GM06990 (cell line): ENCODE measurements at regions not wholly inside any gene's neighbourhood (a gene's known extent, or its start where the extent isn't known, plus 50 kb on each side); places are given as distances from the start of the nearest gene placed in this dataset.
"Not testable (repeated sequence)": the region's sequence is repeated elsewhere in the genome, so short reads cannot be mapped to it uniquely, and the experiment has no call there.

Experiments used
- DNase-seq: peaks from one replicate; pipeline ENCODE4 v3.0.0-alpha.2; 2011; ENCODE audit not compliant: insufficient read length; ENCODE audit errors: extremely low read depth
- H3K27me3 ChIP-seq: replicated peaks from 2 replicates; pipeline ENCODE4 v1.6.0; 2011; ENCODE audit warnings: low read length; ENCODE audit not compliant: control insufficient read depth, insufficient read depth
- H3K36me3 ChIP-seq: 2 replicates; pipeline ENCODE4 v1.5.1; 2011; ENCODE audit warnings: low read length; ENCODE audit not compliant: control insufficient read depth, insufficient read depth
- H3K4me3 ChIP-seq: replicated peaks from 2 replicates; pipeline ENCODE4 v1.5.1; 2011; ENCODE audit warnings: low read depth, mild to moderate bottlenecking, control low read depth, low read length
- TF ChIP-seq, protein P1 (sequence below): IDR thresholded peaks from 2 replicates; pipeline ENCODE4 v1.5.1; 2011; ENCODE audit warnings: low read length, control low read depth, mild to moderate bottlenecking, inconsistent platforms; ENCODE audit not compliant: insufficient read depth, poor library complexity, severe bottlenecking

DNA sequence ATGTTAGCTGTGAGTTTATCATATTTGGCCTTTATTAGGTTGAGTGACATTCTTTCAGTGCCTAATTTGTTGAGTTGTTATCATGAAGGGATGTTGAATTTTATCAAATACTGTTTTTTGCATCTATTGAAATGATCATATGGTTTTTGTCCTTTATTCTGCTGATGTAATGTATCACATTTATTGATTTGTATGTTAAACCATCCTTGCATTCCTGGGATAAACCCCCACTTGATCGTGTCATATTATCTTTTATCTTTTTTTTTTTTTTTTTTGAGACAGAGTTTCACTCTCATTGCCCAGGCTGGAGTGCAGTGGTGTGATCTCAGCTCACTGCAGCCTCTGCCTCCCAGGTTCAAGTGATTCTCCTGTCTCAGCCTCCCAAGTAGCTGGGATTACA, 51.9 kb upstream of the MFGE8 start:
- not testable (repeated sequence) for H3K4me3 ChIP-seq, H3K27me3 ChIP-seq, DNase-seq, H3K36me3 ChIP-seq

DNA sequence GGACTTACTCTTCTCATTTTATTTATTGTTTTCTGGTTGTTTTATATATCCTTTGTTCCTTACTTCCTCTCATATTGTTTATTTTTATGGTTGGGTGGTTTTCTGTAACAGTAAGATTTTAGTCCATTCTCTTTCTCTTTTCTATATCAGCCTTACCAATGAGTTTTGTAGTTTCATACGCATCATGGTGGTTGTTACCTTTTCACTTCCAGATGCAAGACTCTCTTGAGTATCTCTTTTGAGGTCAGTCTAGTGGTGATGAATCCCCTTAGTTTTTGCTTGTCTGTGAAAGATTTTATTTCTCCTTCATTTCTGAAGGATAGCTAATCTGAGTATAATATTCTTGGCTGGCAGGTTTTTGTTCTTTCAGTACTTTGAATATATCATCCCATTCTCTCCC, 57.1 kb upstream of the MFGE8 start:
- TF ChIP-seq, protein P1, sequence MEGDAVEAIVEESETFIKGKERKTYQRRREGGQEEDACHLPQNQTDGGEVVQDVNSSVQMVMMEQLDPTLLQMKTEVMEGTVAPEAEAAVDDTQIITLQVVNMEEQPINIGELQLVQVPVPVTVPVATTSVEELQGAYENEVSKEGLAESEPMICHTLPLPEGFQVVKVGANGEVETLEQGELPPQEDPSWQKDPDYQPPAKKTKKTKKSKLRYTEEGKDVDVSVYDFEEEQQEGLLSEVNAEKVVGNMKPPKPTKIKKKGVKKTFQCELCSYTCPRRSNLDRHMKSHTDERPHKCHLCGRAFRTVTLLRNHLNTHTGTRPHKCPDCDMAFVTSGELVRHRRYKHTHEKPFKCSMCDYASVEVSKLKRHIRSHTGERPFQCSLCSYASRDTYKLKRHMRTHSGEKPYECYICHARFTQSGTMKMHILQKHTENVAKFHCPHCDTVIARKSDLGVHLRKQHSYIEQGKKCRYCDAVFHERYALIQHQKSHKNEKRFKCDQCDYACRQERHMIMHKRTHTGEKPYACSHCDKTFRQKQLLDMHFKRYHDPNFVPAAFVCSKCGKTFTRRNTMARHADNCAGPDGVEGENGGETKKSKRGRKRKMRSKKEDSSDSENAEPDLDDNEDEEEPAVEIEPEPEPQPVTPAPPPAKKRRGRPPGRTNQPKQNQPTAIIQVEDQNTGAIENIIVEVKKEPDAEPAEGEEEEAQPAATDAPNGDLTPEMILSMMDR, result no peak
- Histone ChIP-seq H3K36me3 (no peaks in the 10 kb centered on the region), H3K27me3 (no peaks in the 10 kb centered on the region), H3K4me3 (no peak overlapping the region)
- no peak for DNase-seq

DNA sequence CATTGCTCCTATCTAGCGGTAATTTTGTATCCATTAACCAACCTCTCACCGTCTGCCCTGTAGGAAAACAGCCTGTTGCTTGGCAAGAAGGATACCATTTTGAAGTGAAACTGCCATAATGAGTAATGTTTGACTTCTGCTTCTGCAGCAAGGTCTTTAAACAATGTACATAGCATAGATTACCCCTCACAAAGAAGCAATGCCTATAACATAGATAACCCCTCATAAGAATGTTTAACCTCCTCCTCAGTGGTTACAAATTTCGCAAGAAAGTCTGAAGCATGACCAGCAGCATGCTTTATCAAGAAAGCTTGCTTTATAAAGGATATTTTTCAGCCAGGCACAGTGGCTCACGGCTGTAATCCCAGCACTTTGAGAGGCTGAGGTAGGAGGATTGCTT, 61.2 kb upstream of the MFGE8 start:
- Histone ChIP-seq H3K36me3 (no peaks in the 10 kb centered on the region), H3K27me3 (no peaks in the 10 kb centered on the region), H3K4me3 (no peak overlapping the region)
- no peak for DNase-seq
- TF ChIP-seq, protein P1, result no peak

DNA sequence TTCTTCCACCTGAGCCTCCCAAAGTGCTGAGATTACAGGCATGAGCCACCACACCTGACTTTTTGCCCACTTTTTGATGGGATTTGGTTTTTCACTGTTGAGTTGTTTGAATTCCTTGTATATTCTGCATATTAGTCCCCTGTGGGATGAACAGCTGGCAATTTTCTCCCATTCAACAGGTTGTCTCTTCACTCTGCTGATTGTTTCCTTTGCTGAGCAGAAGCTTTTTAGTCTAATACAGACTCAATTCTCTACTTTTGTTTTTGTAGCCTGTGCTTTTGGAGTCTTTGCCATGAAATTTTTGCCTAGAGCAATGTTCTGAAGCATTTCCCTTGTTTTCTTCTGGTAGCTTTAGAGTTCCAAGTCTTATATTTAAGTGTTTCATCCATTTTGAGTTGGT, 62.7 kb upstream of the MFGE8 start:
- H3K27me3 ChIP-seq, result no peaks in the 10 kb centered on the region
- TF ChIP-seq, protein P1, result no peak
- no peaks in the 10 kb centered on the region for H3K36me3 ChIP-seq
- DNase-seq, result no peak
- no peak overlapping the region for H3K4me3 ChIP-seq

DNA sequence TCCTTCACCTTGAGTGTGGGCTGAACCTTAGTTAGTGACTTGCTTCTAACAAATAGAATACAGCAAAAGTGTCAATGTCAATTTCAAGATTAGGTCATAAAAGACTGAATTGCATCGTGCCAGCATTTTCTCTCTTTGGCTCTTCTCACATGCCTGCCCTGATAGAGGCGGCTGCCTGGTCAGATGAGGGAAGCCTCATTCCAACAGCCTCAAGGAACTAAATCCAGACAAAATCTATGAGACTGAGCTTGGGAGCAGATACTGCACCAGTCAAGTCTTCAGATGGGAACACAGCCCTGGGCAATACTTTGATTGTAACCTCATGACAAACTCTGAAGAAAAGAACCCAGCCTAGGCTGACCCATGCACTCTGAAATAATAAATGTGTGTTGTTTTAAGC, 63.5 kb upstream of the MFGE8 start:
- DNase-seq, result no peak
- no peaks in the 10 kb centered on the region for H3K27me3 ChIP-seq

DNA sequence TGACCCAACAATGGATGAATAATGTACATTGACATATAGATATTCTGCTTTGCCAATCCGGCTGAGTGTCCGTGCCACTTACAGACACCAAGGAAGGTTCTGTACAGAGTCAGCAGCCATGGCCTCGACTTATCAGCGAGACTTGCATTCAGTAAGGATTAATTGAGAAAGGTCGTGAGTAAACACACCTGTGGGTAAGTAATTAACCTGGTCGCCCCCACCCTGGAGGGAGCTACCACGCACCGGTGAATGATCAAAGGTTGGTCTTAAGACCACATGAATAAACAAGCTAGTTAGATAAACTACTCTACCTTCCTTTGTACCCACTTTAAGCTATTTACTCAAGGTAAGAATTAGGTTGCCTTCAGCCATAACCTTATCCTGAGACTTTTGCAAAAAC, 66.5 kb upstream of the MFGE8 start:
- DNase-seq, result no peak
- Histone ChIP-seq H3K36me3 (no peaks in the 10 kb centered on the region), H3K4me3 (no peak overlapping the region), H3K27me3 (no peaks in the 10 kb centered on the region)
- TF ChIP-seq, protein P1, result no peak

More for the DNA sequence above, 63.5 kb upstream of the MFGE8 start:
- no peaks in the 10 kb centered on the region for H3K36me3 ChIP-seq
- TF ChIP-seq, protein P1, result no peak
- H3K4me3 ChIP-seq, result no peak overlapping the region

DNA sequence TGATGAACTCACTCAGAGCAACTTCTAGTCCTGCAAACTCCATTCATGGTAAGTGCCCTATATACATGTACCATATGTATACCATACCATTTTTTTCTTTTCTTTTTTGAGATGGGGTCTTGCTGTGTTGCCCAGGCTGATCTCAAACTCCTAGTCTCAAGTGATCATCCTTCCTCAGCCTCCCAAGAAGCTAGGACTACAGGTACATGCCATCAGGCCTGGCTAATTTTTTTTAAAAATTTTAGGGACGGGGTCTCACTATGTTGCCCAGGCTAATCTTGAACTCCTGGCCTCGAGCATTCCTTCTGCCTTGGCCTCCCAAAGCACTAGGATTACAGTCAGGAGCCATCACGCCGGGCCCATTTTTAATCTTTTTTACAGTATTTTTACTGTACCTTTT, 67.3 kb upstream of the MFGE8 start:
- no peak for DNase-seq
- TF ChIP-seq, protein P1, result no peak
- Histone ChIP-seq H3K4me3 (no peak overlapping the region), H3K36me3 (no peaks in the 10 kb centered on the region), H3K27me3 (no peaks in the 10 kb centered on the region)
